GM19351 (cell line): ENCODE measurements at regions not wholly inside any gene's neighbourhood (a gene's known extent, or its start where the extent isn't known, plus 50 kb on each side); places are given as distances from the start of the nearest gene placed in this dataset.
"Not testable (repeated sequence)": the region's sequence is repeated elsewhere in the genome, so short reads cannot be mapped to it uniquely, and the experiment has no call there.

Source experiments
- ATAC-seq: cut with Tn5 transposase; IDR thresholded peaks from one replicate; pipeline ENCODE4 v1.9.1; 2021; ENCODE audit warnings: mild to moderate bottlenecking, moderate library complexity; ENCODE audit not compliant: unreplicated experiment

DNA sequence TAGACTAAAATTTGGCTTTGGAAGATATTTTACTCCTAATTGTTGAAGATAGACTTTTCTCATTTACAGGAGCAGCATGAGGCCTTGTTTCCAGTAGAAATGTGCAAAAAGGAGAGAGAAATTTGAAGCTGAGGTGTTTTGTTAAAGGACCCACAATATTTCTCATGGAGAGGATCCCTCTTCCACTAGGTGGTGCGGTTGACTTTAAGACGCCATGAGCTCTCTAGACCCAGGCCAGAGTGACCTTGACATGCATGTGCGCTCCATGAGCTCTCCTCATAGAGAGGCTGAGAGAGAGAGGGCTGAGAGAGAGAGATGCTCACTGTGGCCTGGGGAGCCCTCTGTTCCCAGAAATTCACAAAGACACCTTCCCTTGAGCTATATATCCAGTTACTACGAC is 861.2 kb upstream of the EYS start:
- no peak for ATAC-seq

- ATAC-seq, result no peak
These were observed 854.5 kb upstream of the EYS start for GRCh38 chr6:66561479-66561878.

- no peak for ATAC-seq
These were observed 851.2 kb upstream of the EYS start for GRCh38 chr6:66558189-66558588.

DNA sequence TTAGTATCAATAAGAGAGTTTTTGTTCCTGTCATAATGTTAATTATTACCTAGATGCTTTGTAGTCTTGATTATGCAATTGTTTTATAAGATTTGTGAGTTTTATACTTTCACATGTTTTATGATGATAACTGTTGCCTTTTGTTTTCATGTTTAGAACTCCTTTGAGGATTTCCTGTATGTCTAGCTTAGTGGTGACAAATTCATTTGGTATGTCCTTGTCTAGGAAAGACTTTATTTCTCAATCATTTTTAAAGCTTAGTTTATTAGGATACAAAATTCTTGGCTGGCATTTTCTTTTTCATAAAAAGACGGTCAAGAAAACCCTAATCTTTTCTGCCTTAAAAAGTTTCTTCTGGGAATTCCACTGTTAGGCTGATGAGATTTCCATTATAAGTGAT is 849.9 kb upstream of the EYS start:
- no peak for ATAC-seq

GRCh38 chr6:66555082-66555481 is 848.1 kb upstream of the EYS start:
- no peak for ATAC-seq

GRCh38 chr6:66553441-66553840 is 846.4 kb upstream of the EYS start:
- no peak for ATAC-seq

GRCh38 chr6:66538551-66539135 is 831.6 kb upstream of the EYS start:
- ATAC-seq, result no peak

DNA sequence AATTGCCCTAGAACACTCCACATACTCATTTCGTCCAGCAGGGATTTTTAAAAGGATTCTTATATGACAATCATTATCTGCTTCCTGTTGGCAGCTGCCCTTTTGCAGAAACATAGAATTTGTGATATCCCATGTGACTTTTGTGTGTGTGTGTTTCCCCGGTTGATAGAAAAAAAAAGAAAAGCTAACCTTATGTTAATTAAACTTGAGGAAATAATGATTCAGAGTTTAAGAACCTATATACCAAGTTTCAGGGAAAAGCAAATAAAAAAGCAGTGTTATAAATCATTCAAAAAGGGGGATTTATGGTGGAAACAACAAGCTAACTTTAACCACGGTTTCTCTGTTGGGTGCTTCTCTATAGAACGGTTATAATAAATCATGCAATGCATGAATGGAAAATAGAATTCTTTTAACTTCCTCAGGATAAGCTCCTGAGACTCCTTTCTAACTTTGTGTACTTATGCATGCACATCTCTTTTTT is 826.9 kb upstream of the EYS start:
- no peak for ATAC-seq

DNA sequence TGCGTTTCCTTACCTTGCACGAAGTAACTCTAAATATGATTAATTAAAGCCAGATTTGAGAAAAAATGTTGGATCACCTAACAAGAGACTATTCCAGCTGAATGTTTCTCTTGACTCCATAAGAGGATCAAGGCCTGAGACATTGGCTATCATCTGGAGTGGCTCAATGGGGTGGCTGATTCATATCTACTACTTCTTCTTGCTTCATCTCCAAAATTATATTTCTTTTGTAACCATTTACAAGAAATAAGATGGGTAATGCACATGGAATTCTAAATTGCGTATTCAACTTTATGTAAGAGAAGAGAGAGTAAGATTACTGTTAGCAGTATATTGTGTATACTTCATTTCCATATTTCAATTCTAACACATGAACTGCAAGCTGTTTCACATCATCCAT is 819.0 kb upstream of the EYS start:
- ATAC-seq, result no peak

GRCh38 chr6:66522864-66523263 is 815.8 kb upstream of the EYS start:
- ATAC-seq, result no peak

DNA sequence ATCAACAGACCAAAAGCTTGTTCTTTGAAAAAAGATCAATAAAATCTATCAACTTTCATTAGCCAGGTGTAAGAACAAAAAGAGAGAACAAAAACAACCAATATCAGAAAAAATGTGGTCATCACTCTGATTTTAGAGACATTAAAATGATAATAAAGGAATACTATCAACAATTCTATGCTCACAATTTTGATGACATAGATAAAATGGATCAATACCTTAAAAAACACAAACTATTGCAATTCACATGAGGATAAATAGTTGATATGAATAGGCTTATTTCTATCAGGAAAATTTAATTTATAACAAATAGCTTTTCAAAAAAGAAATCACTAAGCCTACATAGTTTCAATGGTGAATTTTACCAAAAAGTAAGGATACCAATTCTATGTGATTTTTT is 809.4 kb upstream of the EYS start:
- no peak for ATAC-seq

GRCh38 chr6:66508433-66508832 is 801.4 kb upstream of the EYS start:
- ATAC-seq, result no peak

GRCh38 chr6:66499851-66500250 is 792.8 kb upstream of the EYS start:
- no peak for ATAC-seq

- ATAC-seq, result no peak
These were observed 789.6 kb upstream of the EYS start for GRCh38 chr6:66496659-66497058.

GRCh38 chr6:66494643-66495042 is 787.6 kb upstream of the EYS start:
- not testable (repeated sequence) for ATAC-seq

DNA sequence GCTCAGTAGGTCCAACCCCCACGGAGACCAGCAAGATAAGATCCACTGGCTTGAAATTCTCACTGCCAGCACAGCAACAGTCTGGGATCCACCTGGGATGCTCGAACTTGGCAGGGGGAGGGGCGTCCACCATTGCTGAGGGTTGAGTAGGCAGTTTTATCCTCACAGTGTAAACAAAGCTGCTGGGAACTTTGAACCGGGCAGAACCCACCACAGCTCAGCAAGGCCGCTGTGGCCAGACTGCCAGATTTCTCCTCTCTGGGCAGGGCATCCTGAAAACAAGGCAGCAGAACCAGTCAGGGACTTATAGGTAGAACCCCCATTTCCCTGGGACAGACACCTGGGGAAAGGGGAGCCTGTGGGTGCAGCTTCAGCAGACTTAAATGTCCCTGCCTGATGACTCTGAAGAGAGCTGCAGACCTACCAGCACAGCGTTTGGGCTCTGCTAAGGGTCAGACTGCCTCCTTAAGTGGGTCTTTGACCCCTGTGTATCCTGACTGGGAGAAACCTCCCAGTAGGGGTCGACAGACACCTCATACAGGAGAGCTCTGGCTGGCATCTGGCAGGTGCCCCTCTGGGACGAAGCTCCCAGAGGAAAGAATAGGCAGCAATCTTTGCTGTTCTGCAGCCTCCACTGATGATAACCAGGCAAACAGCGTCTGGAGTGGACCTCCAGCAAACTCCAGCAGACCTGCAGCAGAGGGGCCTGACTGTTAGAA is 782.4 kb upstream of the EYS start:
- ATAC-seq, result no peak

GRCh38 chr6:66481216-66481615 is 774.2 kb upstream of the EYS start:
- ATAC-seq, result no peak

DNA sequence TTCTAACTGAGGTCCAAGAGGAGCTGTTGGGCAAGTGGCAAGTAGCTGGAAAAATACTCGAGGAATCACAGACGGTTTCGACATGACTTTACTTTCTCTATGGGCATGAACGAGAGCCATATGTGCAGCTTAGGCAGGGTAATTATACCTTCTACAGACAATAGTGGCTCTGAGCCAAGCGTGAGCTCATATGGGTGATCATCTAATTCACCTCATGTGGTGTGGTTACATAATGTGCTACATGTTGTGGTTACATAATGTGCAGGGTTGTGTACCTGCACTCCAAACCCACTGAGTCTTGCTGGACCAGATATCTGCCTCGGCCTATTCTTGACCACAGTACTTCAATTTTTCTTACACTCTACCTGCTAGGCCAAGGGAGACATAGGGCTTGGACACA is 771.7 kb upstream of the EYS start:
- no peak for ATAC-seq

GRCh38 chr6:66435321-66435720 is 728.3 kb upstream of the EYS start:
- no peak for ATAC-seq

DNA sequence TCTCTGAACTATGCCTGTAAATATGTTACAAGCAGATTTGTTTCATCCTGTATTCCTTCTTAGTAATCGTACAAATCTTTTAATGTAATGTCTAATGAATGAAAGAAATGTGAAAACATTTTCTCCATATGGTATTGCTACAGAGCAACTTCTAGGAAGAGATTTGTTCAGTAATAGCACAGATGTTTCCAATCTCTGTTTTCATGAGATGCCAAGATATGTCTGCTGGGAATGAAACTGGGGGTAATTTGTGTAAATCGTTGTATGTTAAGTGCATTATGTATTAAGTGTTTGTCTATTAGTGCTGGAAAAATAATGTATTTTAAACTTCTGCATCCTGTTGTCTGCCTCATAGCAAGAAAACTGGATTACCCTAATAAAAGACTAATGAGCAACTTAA is 722.2 kb upstream of the EYS start:
- ATAC-seq, result no peak

DNA sequence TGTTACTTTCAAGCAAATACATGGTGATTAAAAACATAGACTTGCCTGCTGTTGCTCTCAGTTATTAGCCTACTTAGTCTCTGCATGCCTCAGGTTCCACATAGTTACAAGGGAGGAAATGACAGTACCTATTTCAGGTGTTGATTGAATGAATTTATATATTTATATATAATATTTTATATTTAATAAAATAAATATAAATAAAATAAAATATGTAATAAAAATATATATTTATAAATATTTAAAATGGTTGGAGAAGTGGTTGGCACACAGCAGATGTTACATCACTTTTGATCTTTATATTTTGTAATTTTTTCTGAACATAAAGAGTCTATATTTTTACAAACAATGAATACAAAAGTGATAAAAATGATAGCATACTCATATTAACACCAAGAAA is 716.0 kb upstream of the EYS start:
- ATAC-seq, result no peak

DNA sequence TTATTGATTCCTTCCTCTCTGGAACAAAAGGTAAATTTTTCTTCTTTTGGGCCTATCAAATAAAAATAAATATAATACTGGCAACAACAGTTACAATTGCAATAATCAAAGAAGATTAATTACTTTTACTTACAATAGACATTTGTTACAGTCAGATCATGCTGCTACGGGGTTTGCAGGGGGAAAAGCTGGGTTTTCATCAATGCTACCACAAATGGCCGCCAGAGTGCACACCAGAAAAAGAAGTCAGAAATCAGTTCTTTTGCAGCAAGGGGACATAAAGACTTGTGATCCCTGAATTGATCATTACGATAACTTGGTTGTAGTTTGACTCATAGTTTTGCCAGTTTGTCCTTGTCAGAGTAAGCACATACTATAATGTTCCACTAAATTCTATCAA is 714.5 kb upstream of the EYS start:
- no peak for ATAC-seq

GRCh38 chr6:66418906-66419305 is 711.9 kb upstream of the EYS start:
- ATAC-seq, result no peak
